C4-2B (cell line): ENCODE measurements at regions not wholly inside any gene's neighbourhood (a gene's known extent, or its start where the extent isn't known, plus 50 kb on each side); places are given as distances from the start of the nearest gene placed in this dataset.

Experiments
- CTCF ChIP-seq: fragments of 450-650 bp; conservative IDR thresholded peaks from 2 replicates; pipeline ENCODE4 v1.5.1; 2017; ENCODE audit warnings: mild to moderate bottlenecking
- ZFX ChIP-seq: fragments of 450-650 bp; IDR thresholded peaks from 2 replicates; pipeline ENCODE4 v1.6.1; 2017

- no peak for TF ChIP-seq CTCF
- no peak for TF ChIP-seq ZFX
Measured at GRCh38 chr11:70675697-70676374, 277.5 kb downstream of the CTTN start.
